RWPE1 (cell line): ENCODE measurements at regions not wholly inside any gene's neighbourhood (a gene's known extent, or its start where the extent isn't known, plus 50 kb on each side); places are given as distances from the start of the nearest gene placed in this dataset.

Experiments used
- CTCF ChIA-PET: fragments of 350-600 bp; sonication (Branson Sonifier 250); formaldehyde crosslinking; extraction: SDS; loops from one replicate; lab custom pipeline; 2021; lab: Yijun Ruan, JAX
- POLR2A ChIA-PET: fragments of 400-600 bp; formaldehyde crosslinking; extraction: SDS; loops from one replicate; lab custom pipeline; 2020; ENCODE audit warnings: antibody characterized with exemption; ENCODE audit not compliant: low non-redundant PET; lab: Yijun Ruan, JAX
- DNase-seq: peaks from one replicate; pipeline ENCODE4 v3.0.0; 2012; ENCODE audit warnings: low spot score
- H3K27ac ChIP-seq: fragments of 450-650 bp; 2 replicates; pipeline ENCODE4 v1.5.1; 2017
- TF ChIP-seq, protein P1 (sequence below): fragments of 450-650 bp; conservative IDR thresholded peaks from 2 replicates; pipeline ENCODE4 v1.5.1; 2017; ENCODE audit warnings: low read depth, mild to moderate bottlenecking

DNA sequence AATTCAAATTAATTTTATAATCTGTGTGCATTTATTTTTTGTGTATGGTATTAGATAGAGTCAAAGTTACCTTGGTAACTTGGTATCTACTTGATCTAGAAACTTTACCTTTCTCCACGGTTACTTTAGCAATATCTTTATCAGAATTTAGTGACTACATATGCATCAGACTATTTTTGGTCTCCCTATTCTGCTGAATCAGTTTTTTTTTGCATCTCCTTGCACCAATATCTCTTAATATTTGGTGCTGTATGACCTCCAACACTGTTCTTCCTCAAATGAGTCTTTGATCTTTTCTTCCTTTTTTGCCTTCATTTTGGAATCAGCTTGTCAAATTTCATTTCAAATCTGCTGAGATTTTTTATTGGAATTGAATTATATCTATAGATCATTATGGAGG is 828.2 kb upstream of the FOXG1 start:
- CTCF ChIA-PET: no interaction called here
- TF ChIP-seq, protein P1, sequence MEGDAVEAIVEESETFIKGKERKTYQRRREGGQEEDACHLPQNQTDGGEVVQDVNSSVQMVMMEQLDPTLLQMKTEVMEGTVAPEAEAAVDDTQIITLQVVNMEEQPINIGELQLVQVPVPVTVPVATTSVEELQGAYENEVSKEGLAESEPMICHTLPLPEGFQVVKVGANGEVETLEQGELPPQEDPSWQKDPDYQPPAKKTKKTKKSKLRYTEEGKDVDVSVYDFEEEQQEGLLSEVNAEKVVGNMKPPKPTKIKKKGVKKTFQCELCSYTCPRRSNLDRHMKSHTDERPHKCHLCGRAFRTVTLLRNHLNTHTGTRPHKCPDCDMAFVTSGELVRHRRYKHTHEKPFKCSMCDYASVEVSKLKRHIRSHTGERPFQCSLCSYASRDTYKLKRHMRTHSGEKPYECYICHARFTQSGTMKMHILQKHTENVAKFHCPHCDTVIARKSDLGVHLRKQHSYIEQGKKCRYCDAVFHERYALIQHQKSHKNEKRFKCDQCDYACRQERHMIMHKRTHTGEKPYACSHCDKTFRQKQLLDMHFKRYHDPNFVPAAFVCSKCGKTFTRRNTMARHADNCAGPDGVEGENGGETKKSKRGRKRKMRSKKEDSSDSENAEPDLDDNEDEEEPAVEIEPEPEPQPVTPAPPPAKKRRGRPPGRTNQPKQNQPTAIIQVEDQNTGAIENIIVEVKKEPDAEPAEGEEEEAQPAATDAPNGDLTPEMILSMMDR: no peak
- no peak overlapping the region for H3K27ac ChIP-seq
- POLR2A ChIA-PET: no interaction called here
- no peak for DNase-seq

DNA sequence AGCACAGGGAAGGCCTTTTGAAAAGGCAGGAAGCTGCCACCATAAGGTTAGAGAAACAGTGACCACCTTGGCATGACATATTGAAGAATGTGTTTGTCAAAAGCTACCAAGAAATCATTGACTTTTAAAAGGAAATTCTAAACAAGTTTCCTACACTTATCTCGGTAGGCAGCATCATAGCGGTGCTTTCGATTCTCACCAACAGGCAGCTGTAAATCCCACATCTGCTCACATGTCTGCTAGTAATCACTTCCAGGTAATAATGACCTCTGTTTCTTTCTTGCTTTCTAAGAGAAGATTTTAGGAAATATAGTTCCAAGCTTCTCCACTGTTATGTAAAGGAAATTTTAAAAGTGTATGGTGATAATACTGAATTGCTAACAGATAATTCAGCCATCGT is 821.1 kb upstream of the FOXG1 start:
- no peak for DNase-seq
- ChIA-PET POLR2A (no interaction called here), CTCF (no interaction called here)
- H3K27ac ChIP-seq: no peak overlapping the region
- TF ChIP-seq, protein P1: no peak

DNA sequence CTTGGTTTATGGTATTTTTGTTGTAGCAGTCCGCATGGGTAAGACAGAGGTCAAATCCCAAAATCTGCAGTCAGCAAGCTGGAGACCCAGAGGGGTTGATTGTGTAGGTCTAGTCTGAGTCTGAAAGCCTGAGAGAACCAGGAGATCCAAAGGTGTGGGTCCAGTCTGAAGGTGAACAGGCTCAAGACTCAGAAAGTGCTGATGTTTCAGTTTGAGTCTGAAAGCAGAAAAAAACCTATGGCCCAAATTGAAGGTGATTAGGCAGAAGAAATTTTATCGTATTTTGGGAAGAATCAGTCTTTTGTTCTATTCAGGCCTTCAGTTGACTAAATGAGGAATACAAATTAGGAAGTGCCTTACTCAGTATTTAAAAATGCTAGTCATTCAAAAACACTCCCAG is 807.8 kb upstream of the FOXG1 start:
- ChIA-PET CTCF (no interaction called here), POLR2A (no interaction called here)
- TF ChIP-seq, protein P1: no peak
- no peak for DNase-seq
- no peak overlapping the region for H3K27ac ChIP-seq

DNA sequence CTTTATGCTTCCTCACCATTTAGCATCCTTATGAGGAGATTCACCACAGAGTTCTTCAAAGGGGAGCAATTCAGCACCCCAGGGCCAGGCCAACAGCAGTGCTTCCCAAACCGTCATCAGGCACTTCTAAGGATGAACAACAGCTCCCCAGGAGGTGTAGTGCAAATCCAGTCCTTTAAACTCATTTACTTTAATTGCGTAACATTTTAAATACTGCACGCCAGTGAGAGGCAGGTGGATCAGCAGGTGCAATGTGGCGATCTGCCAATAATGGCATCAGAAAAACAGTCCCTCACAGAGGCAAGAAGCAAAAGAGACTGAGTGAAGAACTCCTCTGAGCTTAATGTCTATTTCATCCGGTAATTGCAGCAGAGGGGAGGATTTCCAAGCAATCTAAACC is 770.9 kb upstream of the FOXG1 start:
- TF ChIP-seq, protein P1: no peak
- no peak for DNase-seq
- H3K27ac ChIP-seq: no peak overlapping the region
- POLR2A ChIA-PET: no interaction called here
- CTCF ChIA-PET: interaction anchor here (0.7 kb wide), 1 partner anchor 1306 kb away, joined by 5 read pairs; no protein-coding TSS in a partner anchor

DNA sequence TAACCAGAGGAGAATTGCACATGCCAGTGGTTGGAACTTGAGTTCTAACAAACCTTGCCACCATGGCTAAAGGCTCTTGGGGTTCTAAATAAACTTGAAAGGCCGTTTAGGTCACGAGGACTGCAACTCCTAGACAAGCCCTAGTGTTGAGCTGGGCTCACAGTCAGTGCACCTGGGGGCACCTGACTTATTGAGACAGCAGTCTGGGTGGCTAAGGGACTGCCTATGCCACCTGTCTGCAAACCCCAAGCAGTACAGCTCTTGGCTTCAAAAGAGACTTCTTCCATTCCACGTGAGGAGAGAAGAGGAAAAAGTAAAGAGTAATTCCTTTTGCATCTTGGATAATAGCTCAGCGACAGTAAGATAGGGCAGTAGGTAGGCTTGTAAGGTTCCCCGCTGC is 765.6 kb upstream of the FOXG1 start:
- DNase-seq: no peak
- no peak overlapping the region for H3K27ac ChIP-seq
- ChIA-PET POLR2A (no interaction called here), CTCF (no interaction called here)
- TF ChIP-seq, protein P1: no peak

DNA sequence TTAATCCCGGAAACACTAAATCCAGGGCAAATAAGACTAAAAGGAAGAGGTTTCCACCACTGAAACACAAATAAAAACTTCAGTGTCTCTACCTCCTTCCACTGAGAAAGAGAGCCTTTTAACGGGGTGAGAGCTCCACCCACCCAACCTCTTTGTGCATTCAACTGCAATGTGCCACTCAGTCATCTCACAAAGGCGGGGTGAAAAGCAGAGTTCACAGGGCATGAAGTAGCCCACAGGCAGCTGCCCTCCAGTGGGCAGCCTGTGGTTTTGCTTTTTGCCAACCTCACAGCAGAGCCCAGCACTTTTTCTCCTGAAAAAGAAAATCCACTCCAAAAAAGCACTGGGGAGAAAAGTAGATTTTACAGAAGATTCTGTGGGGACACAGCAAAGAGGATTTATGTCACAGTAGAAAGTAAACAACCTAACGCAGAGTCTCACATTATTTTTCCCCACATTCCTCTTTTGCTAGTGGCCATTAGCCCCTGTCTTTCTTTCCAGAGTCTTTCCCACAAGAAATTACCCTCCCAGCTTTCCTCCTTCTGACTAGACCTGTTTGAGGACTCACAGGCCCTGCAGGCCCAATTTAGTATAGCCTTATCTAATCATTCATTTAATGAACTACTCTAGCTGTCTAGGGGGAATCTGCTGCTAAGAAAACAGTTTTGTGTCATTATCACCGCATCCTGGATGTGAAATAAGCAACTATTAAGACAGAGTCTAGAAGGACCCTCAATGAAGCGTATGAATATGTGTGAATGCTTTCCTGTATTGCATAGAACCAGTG is 753.8 kb upstream of the FOXG1 start:
- CTCF ChIA-PET: no interaction called here
- TF ChIP-seq, protein P1: no peak
- POLR2A ChIA-PET: no interaction called here

More for the DNA sequence above, 753.8 kb upstream of the FOXG1 start:
- DNase-seq: no peak
- H3K27ac ChIP-seq: no peak overlapping the region
